Globus pallidus (tissue), 1 donor: ENCODE measurements at regions not wholly inside any gene's neighbourhood (a gene's known extent, or its start where the extent isn't known, plus 50 kb on each side); places are given as distances from the start of the nearest gene placed in this dataset.
"Not testable (repeated sequence)": the region's sequence is repeated elsewhere in the genome, so short reads cannot be mapped to it uniquely, and the experiment has no call there.

Experiments
- DNase-seq: peaks from one replicate; pipeline ENCODE4 v3.0.0-alpha.2; 2015; ENCODE audit warnings: low spot score

GRCh38 chr6:16823718-16824352, 62.6 kb upstream of the ATXN1 start:
- no peak for DNase-seq

GRCh38 chr6:16822975-16823717, 61.9 kb upstream of the ATXN1 start:
- DNase-seq: no peak

- no peak for DNase-seq
These were observed 61.3 kb upstream of the ATXN1 start for GRCh38 chr6:16822529-16822928.

GRCh38 chr6:16821834-16822264, 60.6 kb upstream of the ATXN1 start:
- no peak for DNase-seq

GRCh38 chr6:16820262-16820661, 59.0 kb upstream of the ATXN1 start:
- DNase-seq: not testable (repeated sequence)

GRCh38 chr6:16819752-16820151, 58.5 kb upstream of the ATXN1 start:
- no peak for DNase-seq

GRCh38 chr6:16818992-16819626, 57.8 kb upstream of the ATXN1 start:
- no peak for DNase-seq

- no peak for DNase-seq
These were observed 56.3 kb upstream of the ATXN1 start for GRCh38 chr6:16817594-16817993.

GRCh38 chr6:16816891-16817290, 55.6 kb upstream of the ATXN1 start:
- no peak for DNase-seq

- no peak for DNase-seq
These were observed 51.7 kb upstream of the ATXN1 start for GRCh38 chr6:16812993-16813392.

GRCh38 chr6:16811277-16811979, 50.2 kb upstream of the ATXN1 start:
- DNase-seq: no peak
